Activated CD8-positive, alpha-beta memory T cell treated with anti-CD3 and anti-CD28 coated beads for 48 hours (primary cell): ENCODE measurements at regions not wholly inside any gene's neighbourhood (a gene's known extent, or its start where the extent isn't known, plus 50 kb on each side); places are given as distances from the start of the nearest gene placed in this dataset.
"Not testable (repeated sequence)": the region's sequence is repeated elsewhere in the genome, so short reads cannot be mapped to it uniquely, and the experiment has no call there.

ENCODE experiments used
- DNase-seq, 3 experiments: peaks; one replicate each; pipeline ENCODE4 v3.0.0-alpha.2; 2020; ENCODE audit warnings: low read depth in 2 of 3, low spot score in 2 of 3

DNA sequence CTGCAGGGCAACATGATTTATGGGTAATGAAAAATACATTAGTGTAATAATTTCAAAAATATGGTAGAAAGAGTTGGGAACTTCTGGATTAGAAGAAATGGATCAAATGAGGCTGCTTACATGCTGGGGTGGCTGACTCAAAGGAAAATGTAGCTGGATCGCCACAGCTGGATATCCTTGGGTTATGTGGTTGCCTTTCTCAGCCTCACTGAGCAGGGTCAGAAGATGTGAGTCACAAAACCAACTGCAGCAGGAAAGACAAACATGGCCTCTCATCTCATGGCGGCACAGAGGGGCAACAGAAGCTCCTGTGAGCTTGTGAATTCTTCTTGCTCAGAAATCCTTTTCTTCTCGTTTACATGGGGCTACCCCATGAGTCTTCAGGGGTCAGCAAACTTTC is 317.1 kb upstream of the SPRED2 start:
- DNase-seq = no peak

- not testable (repeated sequence) for DNase-seq
Observed at GRCh38 chr2:65747875-65748274, 315.5 kb upstream of the SPRED2 start.

- DNase-seq = no peak
Observed at GRCh38 chr2:65746931-65747675, 314.7 kb upstream of the SPRED2 start.

DNA sequence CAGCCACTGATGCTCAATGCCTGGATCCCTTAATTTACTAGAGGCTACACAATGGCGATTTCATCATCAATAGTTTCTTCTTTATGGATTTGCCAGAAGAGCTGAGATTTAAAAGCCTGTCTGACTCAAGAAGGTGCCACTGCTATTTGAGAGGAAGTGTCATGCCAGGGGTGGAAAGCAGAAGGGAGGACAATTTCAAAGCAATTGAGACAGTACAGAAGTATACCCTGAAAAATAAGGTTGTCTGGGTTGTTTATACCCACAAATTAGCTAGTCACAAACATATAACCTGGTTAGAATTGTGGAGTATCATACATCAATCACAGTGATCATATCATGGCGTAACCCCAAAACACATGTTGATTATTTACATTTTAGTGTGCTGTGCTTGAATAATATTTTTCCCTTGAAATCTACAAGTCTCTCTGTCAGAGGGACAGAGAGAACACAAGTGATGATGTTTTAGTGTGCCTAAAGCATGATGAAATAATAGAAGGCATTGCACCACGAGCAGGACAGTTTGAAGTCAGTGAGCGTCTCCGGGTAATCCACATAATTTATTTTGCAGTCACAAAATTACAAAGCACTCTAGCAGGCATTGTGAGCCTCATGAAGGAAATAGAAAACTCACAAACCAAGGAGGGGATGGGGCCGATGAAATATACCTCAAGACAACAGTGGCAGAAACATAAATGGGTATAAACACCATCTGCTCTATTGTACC is 312.2 kb upstream of the SPRED2 start:
- DNase-seq = no peak

DNA sequence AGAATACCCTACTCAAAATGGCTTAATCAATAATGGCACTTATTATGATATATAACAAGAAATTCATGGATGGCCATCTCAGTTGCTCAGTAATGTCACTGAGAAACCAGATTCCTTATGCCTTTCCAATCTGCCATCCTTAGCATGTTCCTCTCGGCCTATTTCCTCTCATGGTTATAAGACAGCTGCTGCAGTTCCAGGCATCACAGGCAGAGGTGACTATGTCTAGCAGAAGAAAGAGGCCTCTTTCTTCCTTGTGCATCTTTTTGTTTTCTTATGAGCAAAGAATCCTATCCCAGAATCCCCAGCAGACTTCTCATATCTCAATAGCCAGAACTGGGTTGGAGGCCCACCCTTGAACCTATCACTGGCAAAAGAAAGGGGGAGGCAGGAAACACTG is 310.6 kb upstream of the SPRED2 start:
- no peak for DNase-seq

GRCh38 chr2:65739927-65740326 is 307.5 kb upstream of the SPRED2 start:
- DNase-seq = no peak

GRCh38 chr2:65737452-65738011 is 305.1 kb upstream of the SPRED2 start:
- DNase-seq = no peak

GRCh38 chr2:65731476-65731875 is 299.1 kb upstream of the SPRED2 start:
- DNase-seq = no peak

DNA sequence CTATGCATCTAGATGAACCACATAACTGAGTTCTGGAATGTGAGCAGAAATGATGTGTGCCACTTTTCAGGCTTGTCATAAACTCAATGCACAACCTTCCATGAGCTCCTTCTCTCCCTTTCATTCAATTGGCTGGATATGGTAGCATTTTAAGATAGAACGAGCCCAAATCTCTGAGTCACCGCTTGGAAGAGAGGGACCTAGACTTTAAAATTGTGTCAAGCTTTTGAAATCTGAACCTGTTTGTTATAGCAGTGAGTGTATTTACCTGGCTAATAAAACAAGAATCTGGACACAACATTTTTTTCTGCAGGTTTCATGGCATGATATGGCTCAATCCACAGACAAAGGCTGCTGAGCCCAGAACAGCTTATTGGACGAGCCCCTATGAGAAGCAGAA is 297.8 kb upstream of the SPRED2 start:
- no peak for DNase-seq

DNA sequence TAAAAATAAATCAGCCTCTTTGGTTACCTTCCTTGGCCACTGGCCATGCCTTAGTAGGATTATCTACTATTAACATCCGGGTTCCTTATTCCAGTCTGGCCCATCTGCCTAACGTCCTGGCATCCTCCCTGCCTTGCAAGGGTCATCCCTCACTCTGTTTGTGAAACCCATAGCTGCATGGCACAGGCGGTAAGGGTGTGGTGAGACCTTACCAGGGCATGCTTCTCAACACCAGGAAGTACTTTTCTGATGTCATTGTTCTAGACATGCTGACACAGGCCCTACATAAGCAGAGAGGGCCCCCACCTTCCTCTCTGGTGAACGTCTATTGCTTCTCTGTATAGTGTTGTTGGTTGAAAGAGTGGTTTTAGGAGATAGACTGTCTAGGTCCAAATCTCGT is 296.8 kb upstream of the SPRED2 start:
- no peak for DNase-seq

DNA sequence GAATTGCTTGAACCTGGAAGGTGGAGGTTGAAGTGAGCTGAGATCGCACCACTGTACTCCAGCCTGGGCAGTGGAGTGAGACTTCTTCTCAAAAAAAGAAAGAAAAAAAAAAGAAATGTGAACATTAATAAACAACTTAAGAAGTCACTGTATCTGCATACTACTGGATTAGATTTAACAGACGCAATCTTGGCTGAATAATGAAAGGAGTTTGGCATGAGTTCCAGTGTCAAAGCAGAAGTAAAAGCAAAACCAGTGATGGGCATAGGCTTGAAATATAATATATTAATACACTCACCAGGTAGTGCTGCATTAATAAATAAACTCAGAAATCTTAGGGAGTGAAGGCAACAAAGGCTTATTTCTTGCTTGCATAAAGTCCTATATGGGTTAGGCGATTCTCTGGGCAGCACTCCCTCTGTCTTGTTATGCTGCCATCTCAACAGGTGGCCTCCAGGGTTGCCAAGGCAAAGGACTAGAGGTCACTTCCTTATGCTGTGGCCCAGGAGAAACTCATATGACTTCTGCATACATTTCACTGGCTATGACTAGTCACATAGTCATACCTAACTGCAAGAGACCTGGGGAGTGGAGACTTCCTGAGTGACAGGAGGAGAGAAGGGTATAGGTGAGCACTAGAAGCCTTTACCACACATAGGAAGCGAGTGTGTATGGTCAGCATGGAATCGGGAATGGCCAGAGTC is 296.2 kb upstream of the SPRED2 start:
- DNase-seq = no peak

DNA sequence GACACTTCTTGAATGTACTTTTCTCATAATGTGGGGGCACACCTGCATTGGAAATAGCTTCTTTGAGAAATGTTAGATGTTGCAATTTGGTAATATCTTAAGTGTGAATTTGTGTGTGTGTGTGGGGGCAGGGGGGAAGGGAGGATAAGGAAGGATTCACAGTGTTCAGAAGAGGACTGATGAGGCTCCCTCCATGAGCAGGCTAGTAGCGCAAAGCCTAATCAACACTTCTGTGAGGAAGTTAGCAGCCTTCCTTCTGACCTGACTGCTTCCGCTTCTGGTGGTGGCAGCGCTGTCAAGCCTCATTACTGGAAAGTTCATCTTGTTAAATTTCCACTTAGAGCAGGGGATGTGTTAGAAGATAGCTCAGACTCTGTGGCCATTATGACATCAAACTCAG is 295.4 kb upstream of the SPRED2 start:
- no peak for DNase-seq

GRCh38 chr2:65727381-65727780 is 295.0 kb upstream of the SPRED2 start:
- DNase-seq = no peak

DNA sequence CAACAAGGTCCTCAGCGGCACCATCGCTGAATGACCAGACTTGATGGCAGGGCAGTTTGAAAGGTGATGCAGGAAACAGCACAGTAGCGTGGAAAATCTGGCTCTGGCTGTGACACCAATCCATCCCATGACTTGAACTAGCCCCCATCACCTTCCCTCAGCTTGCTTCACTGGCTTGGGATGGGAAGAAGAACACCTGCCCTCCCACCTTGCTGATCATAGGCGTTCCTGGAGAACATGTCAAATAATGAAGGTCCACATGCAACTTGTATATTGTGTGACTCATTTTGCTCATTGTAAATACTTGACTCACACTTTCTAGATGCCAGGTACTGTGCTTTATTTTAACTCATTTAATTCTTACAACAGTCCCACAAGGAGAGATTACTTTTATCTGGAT is 292.4 kb upstream of the SPRED2 start:
- no peak for DNase-seq

DNA sequence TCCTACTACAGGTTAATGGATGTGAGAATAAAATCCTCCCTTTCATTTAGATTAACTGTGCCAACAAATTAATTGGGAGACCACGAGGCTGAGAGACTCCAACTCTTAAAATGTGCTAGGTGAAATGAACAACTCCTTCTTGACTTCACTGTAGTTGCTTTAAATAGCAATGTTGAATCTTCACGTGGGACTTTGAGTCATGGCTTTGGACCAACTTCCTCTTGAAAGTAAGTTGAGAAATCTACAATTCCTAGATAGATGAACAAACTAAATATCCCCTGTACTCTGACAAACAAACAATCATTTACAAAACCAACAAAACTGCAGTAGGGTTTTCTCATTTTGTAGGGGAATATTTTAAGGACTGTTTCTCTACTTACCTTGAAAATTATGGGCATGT is 291.9 kb upstream of the SPRED2 start:
- no peak for DNase-seq

DNA sequence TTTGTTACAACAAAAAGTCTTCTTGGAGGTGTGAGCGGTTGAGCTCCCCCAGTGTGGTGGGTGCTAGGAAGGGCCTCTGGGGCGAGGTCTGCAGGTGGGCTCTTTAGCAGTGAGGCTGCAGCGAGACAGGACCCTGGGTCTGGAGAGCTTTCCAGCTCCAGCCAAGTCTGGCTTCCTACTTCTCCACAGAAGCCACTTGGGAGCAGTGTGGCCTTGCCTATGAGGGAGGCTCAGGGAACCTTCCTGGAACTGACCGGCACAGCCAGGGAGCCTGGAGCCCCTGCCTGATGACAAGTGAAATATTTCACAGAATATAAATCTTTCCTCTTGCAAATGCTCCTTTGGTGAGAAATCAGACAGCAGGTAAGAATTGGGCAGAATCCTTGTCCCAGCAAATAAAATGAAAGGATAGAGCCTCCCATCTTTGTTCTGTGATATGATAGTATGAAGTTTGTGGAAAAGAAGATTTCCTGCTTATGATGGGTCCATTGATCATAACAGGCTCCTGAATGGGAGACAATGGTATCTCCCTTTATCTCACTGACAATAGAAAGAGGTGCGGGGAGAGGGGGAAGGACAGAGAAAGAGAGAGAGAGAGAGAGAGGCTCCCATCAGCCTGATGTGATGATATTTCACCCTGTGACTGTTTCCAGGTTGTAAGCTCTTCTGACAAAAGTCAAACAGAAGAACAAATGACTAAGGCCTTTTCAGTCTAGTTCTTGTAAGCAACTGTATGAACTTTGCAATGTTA is 289.8 kb upstream of the SPRED2 start:
- no peak for DNase-seq

- no peak for DNase-seq
Observed at GRCh38 chr2:65716698-65717097, 284.3 kb upstream of the SPRED2 start.

DNA sequence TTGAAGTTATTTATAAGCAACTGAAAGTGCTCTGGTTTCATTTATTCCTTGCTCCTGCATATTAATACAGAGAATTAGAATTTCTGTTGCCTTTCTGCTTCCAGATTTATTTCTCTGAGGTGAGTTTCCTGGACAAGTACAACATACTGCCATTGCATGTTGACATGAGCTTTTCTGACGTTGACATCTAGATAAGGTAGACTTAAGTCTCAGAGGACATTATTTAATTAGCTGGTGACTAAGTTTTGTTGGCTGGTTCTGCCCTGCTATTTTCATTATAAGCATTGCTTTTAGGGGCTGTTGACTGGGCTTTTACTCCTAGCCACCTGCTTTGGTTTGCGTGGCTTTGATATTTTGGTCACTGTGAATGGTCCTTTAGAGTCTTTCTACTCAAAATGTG is 282.9 kb upstream of the SPRED2 start:
- no peak for DNase-seq

DNA sequence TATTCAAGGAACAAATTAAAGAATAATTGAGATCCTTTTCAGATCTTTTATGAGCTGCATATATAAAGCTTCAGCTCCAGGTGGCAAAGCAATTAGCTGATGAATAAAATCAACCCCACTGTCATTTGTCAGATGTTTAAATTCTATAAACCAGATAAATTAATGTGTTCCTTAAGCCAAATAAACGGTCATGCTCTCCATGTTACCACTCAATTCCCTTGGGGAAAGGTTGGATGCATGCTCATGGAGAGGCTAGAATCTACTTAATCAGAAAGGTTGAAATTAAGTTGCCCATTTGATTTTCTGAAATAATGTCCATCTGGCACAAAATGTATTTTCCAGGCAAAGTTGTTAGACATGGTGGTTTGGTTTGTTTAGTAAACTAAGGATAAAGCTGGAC is 282.5 kb upstream of the SPRED2 start:
- DNase-seq = no peak

GRCh38 chr2:65711863-65712262 is 279.5 kb upstream of the SPRED2 start:
- no peak for DNase-seq

DNA sequence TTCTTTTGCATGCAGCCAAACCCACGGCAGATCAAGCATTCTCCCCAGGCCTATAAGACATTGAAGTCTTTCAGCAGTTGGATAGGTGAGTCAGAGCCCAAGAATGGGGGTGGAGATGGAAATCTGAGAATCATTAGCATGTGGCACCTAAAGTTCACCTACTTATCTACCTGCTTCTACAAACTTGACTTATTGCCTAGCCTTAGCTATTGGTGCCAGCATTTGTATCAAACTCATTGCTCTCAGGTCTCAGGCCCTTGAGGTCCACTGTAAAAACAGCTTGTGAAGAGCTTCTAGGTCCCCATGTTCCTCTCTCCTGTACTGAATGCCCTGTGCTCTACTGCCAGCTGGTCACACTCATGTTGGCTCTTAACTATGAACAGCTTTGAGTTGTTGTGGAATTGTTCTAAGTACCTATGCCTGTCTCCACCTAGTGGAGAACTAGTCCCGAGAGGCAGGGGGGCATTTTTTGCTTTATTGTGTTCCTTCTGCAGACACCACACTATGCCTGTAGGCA is 278.4 kb upstream of the SPRED2 start:
- no peak for DNase-seq
